ENCODE measurements at regions not wholly inside any gene's neighbourhood (a gene's known extent, or its start where the extent isn't known, plus 50 kb on each side); places are given as distances from the start of the nearest gene placed in this dataset.

DNA sequence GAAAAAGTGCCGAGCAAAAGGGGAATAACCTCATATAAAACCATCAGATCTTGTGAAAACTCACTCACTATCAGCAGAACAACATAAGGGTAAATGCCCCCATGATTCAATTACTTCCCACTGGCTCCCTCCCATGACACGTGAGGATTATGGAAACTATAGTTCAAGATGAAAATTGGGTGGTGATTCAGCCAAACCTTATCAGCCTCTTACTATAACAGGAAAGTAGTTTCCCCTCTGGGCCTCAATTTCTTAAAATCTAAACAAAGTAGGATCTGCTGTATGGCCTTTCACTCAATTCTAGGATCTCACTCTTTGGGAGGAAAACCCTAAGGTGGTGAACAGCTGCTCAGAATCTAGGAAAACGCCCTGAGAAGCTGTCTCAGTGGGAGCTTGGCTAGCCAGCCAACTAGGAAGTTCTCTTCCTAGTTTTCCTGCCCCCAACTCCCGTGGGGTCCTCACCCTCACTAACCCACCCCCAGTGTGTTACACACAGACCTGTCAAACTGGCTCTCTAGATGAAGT is 1017.1 kb upstream of the HS3ST1 start:
- Histone ChIP-seq H3K27ac (ENCODE audit: low read depth in 2 of 2, low read length in 1 of 2) (peak overlapping the region in 1 of 2 experiments; percentile 53; a peak in 1 of 4 replicates), H3K4me2 (no peak overlapping the region), H3F3A (replicated peaks; ENCODE audit: insufficient read depth) (no peaks in the 10 kb centered on the region), H3K27me3 (ENCODE audit: insufficient read depth) (no peaks in the 10 kb centered on the region), H3K9me2 (no peaks in the 10 kb centered on the region), H3K4me1 (ENCODE audit: control insufficient read depth in 1 of 2, insufficient read depth in 2 of 2, low read depth in 1 of 2, low read length in 1 of 2) (peaks cover 0 to 11% of the 10 kb centered on the region in 2 experiments; a peak in 1 of 4 replicates), H2AFZ (ENCODE audit: low read depth) (no peak overlapping the region), H3K36me3 (replicated peaks in 1 of 2; ENCODE audit: control insufficient read depth in 1 of 2, insufficient read depth in 2 of 2, low read length in 1 of 2) (no peaks in the 10 kb centered on the region), H3K9me3 (no peaks in the 10 kb centered on the region), H3K4me3 (ENCODE audit: low read depth in 2 of 2, low read length in 1 of 2) (no peak overlapping the region), H3K9ac (no peak overlapping the region), H4K20me1 (ENCODE audit: insufficient read depth) (no peaks in the 10 kb centered on the region), H3K79me2 (ENCODE audit: insufficient read depth) (no peaks in the 10 kb centered on the region)
- TF ChIP-seq GABPA (IDR thresholded peaks at IDR 0.05; ENCODE audit: low read depth), result no peak
- TF ChIP-seq TCF12 (IDR thresholded peaks at IDR 0.05), result no peak
- TF ChIP-seq, protein P1, sequence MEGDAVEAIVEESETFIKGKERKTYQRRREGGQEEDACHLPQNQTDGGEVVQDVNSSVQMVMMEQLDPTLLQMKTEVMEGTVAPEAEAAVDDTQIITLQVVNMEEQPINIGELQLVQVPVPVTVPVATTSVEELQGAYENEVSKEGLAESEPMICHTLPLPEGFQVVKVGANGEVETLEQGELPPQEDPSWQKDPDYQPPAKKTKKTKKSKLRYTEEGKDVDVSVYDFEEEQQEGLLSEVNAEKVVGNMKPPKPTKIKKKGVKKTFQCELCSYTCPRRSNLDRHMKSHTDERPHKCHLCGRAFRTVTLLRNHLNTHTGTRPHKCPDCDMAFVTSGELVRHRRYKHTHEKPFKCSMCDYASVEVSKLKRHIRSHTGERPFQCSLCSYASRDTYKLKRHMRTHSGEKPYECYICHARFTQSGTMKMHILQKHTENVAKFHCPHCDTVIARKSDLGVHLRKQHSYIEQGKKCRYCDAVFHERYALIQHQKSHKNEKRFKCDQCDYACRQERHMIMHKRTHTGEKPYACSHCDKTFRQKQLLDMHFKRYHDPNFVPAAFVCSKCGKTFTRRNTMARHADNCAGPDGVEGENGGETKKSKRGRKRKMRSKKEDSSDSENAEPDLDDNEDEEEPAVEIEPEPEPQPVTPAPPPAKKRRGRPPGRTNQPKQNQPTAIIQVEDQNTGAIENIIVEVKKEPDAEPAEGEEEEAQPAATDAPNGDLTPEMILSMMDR (IDR thresholded peaks at IDR 0.05), result no peak
- TF ChIP-seq FOSL2 (IDR thresholded peaks at IDR 0.05; ENCODE audit: borderline replicate concordance, low read depth), result no peak
- TF ChIP-seq ELF1 (IDR thresholded peaks at IDR 0.05), result no peak
- no peak for TF ChIP-seq FOXM1 (IDR thresholded peaks at IDR 0.05; ENCODE audit: low read depth)
- no peak for TF ChIP-seq FOXJ3 (CRISPR knock-in tag; IDR thresholded peaks at IDR 0.05)
- TF ChIP-seq, protein P2, sequence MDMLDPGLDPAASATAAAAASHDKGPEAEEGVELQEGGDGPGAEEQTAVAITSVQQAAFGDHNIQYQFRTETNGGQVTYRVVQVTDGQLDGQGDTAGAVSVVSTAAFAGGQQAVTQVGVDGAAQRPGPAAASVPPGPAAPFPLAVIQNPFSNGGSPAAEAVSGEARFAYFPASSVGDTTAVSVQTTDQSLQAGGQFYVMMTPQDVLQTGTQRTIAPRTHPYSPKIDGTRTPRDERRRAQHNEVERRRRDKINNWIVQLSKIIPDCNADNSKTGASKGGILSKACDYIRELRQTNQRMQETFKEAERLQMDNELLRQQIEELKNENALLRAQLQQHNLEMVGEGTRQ (IDR thresholded peaks at IDR 0.05; ENCODE audit: borderline replicate concordance, low read depth, low read length), result no peak
- TF ChIP-seq, protein P3, sequence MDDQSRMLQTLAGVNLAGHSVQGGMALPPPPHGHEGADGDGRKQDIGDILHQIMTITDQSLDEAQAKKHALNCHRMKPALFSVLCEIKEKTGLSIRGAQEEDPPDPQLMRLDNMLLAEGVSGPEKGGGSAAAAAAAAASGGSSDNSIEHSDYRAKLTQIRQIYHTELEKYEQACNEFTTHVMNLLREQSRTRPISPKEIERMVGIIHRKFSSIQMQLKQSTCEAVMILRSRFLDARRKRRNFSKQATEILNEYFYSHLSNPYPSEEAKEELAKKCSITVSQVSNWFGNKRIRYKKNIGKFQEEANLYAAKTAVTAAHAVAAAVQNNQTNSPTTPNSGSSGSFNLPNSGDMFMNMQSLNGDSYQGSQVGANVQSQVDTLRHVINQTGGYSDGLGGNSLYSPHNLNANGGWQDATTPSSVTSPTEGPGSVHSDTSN (IDR thresholded peaks at IDR 0.05), result no peak
- no peak for TF ChIP-seq EZH2phosphoT487 (IDR thresholded peaks at IDR 0.05; ENCODE audit: borderline replicate concordance, low read depth)
- TF ChIP-seq POLR2AphosphoS5 (IDR thresholded peaks at IDR 0.05; ENCODE audit: low read depth, low read length), result no peak
- TF ChIP-seq, protein P4, sequence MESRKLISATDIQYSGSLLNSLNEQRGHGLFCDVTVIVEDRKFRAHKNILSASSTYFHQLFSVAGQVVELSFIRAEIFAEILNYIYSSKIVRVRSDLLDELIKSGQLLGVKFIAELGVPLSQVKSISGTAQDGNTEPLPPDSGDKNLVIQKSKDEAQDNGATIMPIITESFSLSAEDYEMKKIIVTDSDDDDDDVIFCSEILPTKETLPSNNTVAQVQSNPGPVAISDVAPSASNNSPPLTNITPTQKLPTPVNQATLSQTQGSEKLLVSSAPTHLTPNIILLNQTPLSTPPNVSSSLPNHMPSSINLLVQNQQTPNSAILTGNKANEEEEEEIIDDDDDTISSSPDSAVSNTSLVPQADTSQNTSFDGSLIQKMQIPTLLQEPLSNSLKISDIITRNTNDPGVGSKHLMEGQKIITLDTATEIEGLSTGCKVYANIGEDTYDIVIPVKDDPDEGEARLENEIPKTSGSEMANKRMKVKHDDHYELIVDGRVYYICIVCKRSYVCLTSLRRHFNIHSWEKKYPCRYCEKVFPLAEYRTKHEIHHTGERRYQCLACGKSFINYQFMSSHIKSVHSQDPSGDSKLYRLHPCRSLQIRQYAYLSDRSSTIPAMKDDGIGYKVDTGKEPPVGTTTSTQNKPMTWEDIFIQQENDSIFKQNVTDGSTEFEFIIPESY (IDR thresholded peaks at IDR 0.05; ENCODE audit: borderline replicate concordance, low read depth), result no peak
- TF ChIP-seq SIN3A (IDR thresholded peaks at IDR 0.05; ENCODE audit: borderline replicate concordance, low read depth, low read length), result no peak
- TF ChIP-seq NRF1 (IDR thresholded peaks at IDR 0.05; ENCODE audit: low read depth, low read length), result no peak
- no peak for TF ChIP-seq RCOR1 (IDR thresholded peaks at IDR 0.05; ENCODE audit: low read length)
- CTCF ChIA-PET, result no interaction called here
- DNase-seq, result peak; percentile 3
- 2% methylated on average over 4 of the region's 4 CpGs for WGBS (ENCODE audit: low lambda C conversion rate)
- POLR2A ChIA-PET, result no interaction called here
